GM19025 (cell line): ENCODE measurements at regions not wholly inside any gene's neighbourhood (a gene's known extent, or its start where the extent isn't known, plus 50 kb on each side); places are given as distances from the start of the nearest gene placed in this dataset.
"Not testable (repeated sequence)": the region's sequence is repeated elsewhere in the genome, so short reads cannot be mapped to it uniquely, and the experiment has no call there.

Experiments
- ATAC-seq: cut with Tn5 transposase; IDR thresholded peaks from one replicate; pipeline ENCODE4 v1.9.1; 2021; ENCODE audit warnings: mild to moderate bottlenecking, low read depth, moderate library complexity; ENCODE audit not compliant: unreplicated experiment

DNA sequence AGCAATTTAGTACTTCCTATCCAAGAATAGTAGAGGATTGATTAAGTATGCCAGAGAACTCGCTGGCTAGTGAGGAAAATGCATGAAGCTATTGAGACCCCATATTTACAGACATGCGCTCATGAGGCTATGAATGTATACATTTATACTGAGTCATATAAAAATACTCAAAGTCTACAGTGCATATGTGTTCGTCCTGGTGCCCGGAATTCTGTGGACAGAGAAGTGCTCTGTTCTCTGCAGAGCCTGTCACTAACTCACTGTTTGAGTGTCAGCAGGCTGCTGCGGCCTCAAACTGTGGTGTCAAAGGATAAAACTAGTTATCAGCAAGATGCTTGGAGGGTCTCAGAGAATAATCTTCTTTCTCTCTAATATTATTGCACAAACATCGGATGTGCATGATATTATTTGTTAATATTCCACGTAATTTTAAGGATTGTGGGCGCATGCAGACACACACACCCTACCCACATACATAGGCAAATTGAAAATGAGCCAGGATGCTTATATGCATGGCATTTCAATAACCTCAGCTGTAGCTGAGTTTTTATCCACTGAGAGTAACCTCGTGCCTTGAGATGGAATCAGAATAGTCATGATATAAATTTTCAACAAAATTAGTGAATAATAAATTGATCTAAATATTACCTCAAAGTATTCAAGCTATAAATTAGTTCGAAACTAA is 50.0 kb upstream of the TSC22D2 start:
- ATAC-seq, result no peak

DNA sequence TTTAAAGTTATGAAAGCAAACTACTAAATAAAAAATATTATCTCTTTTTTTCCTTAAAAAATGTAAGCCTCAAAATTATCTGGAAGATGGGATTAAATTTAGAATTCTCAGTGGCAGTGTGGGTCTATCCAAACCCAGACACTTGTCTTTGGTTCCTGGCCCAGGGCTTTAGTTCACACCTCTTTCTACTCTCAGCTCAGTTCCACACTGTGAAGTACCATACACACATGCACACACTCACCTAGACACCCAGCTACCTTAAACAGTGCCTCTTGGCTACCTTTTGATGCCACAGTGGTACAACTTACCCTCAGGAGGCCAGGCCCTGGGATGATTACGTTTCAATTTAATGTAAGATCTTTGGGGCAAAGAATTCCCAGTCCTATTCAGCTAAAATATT is 51.0 kb upstream of the TSC22D2 start:
- ATAC-seq, result no peak

DNA sequence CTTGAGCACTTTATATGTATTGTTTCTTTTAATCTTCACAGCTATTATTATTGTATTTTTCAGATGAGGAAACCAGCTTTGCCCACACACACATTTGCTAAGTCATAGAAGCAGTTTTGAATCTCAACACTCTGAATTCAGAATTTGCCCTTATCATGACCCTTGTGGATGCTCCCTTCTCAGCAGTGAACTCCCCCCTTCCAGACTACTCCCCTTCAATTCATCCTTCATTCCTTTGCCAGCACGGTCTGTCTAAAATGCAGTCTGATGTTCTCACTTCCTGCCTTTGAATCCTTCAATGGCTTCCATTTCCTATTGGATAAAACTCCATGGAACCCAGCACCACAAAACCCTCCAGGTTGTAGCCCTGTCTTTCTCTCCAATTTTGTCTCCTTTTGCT is 52.5 kb upstream of the TSC22D2 start:
- ATAC-seq, result no peak

DNA sequence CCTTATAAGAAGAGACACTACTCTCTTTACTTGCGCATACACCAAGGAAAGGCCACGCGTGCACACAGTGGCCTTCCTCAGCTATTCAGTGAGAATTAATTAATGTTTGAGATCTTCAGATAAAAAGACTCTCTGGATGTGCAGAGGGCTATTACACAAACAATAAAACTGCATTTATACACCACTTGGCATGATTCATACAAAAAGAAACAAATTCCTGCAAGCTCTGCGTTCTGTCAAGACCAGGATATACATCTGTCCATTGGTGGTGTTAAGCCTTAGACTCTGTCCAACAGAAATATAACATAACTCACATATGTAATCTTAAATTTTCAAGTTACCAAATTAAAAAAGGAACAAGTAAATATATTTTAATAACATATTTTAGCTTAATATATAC is 55.2 kb upstream of the TSC22D2 start:
- ATAC-seq, result no peak

DNA sequence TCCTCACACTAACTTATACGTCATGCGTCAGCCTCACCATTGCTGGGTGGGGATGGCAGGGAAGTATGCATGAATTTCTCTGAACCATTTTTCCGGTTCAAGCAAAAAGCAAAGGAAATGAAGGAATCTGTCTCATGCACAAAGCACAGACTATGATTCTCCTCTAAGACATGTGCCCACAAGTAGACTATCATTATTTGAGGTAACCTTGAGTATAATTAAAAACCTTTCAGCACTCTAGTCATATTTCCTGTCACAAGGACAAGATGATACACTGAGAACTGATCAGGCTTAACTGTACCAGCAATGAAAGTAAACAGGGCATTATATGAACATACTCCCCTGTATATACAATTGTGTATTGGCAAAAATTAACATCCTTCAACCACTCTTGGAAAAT is 56.7 kb upstream of the TSC22D2 start:
- no peak for ATAC-seq

DNA sequence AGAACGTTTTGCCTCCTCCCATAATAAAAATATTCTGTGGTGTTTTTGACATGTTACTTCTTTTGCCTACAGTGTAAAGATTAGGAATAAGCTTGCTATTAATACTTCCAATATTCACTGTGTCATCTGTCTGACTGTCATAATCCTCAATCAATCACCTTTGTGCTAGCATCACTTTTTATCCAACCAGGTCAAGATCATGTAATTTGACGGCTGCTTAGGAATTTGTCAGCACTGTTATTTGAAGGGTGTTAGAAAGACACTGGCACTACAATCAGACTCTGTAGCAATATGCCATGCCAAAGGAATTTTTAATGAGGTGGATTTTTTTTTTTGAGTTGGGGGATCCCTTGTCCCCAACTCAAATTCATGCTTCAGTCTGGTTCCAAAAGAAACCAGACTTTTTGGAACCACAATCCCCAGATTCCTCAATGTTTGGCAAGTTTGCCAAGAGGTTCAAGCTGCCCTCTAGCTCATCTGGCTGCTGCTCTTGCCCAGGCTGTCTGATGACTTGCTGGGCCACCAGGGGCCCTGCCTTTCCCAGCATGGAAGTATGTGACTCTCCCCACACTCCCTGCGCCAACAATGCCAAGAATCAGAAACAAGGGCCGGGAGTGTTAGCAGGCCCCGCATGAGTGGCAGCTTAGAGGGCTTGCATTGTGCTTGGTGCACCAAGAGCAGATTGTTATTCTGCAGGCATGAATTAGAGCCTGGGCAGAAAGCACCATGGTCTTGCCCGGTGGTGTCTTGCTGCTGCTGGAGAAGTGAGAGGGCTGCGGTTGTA is 58.6 kb upstream of the TSC22D2 start:
- ATAC-seq, result no peak

DNA sequence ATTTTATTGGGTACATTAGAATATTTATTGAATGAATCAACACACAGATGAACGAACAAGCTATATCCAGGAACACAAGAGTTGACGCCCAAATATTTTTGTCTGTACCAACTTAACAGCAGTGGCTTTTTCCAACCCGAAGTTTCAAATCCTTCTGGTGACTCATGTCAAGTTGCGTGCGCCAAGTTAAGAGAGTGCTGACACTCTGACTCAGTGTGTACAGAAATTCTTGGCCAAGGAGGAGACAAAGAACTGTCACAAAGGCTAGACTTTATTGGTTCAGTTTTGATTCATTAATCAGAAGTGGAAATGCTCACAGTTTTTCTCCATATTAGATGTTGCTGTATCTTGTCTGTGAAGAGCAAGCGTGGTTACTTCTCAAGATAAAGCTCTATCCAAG is 59.6 kb upstream of the TSC22D2 start:
- no peak for ATAC-seq

DNA sequence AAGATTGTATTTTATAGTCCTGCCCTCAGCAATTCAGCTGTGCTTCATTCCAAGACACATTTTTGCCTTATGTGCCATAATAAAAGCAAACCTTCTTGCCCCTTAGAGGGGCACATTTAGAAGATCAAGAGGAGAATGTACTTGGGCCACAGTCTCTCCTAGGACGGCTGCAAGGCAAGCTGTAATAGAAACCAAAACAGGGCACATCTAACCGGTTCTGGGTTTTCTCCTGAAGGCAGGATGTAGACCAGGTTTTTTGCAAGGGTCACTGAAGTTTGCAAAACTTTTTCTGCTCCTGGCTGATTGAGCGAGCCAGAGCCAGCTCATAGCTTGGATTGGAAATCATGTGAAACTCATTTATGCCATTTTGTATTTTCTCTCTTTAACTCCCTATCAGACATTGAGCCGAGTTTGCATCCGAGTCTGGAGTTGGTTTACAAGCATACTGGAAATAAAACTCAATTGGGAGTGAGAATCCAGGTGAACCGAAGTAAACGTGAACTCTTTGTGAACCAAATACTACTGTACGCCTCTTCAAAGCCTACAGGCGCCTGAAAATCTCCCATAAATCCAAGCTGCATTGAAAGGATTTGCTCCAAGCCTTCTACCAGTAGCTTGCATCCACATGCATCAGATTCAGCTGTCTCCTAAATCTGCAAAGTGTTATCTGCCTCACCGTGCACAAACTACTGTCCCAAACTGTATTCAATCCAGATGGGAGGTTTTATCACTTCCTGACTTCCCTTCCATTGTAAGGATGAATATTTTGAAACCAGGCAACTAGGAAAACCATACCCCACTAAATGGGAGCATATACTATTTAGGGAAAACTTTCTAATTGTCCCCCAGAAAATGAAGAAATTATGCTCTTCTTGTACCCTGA is 60.9 kb upstream of the TSC22D2 start:
- no peak for ATAC-seq

DNA sequence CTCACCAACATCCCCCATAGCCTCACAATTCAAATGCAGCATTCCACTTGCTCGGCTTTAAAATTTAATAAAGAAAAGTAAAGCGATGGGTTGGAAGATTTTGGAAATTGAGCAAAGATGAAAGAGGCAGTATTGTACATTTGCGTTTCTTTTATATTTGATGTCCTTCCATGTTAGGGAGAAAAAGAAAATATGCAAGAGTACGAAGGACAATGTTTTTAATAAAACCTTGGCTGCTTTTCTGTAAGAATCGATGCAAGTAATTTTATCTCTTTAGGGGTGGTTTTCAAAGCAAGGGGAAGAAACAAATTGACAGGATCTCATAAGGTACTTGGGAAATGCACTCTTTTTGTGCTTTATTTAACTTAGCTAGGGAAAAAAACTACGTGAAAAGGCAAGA is 61.8 kb upstream of the TSC22D2 start:
- ATAC-seq, result no peak

DNA sequence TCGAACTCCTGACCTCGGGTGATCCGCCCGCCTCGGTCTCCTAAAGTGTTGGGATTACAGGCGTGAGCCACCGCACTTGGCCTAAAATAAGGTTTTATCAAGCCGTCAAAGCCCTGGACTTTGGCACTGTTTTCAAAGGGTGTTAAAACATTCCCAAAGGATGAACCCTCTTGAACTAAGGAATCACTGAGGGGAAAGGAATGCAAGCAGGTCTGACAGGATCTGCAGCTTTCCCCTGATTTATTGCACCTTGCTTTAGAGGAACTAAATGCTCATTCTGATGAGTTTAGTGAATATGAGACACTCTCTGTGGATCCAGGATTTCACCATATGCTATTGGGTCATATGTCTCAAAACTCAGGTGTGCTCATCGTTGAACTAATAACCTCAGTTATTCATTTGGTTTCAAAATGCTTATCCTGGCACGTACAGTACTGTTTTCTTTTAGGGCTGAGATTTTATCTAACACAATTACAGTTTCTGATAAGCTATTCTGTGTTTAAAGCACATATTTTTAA is 63.0 kb upstream of the TSC22D2 start:
- no peak for ATAC-seq

DNA sequence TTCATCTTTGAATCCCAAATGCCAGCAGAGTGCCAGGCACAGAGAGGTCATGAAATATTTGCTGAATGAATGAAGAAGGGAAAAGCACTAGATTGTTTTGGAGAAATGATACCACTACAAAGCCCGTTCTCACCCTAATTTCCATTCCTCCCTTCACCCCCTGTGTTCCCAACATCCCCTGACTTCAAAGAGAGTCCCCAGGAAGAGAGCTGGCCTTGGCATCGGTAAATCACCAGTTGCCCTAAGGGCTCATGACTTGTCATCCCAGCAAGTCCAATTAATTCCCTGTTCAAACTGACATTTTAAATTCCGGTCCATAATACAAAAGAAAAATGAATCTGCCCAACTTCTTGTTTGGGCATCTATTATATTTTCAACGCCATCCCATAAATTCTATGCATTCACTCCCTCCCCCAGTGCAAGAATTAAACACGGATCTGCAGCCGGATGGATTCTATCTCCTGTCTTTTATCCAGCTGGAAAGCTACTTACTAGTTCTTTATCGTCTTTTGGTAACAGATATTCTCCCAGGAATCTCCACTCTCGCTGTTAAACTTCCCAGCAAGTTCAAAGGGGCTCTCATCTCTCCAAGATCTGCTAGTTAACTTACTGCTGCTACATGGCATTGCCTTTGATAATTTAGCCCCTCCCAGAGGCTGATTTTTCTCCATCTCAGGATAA is 63.9 kb upstream of the TSC22D2 start:
- ATAC-seq, result no peak

DNA sequence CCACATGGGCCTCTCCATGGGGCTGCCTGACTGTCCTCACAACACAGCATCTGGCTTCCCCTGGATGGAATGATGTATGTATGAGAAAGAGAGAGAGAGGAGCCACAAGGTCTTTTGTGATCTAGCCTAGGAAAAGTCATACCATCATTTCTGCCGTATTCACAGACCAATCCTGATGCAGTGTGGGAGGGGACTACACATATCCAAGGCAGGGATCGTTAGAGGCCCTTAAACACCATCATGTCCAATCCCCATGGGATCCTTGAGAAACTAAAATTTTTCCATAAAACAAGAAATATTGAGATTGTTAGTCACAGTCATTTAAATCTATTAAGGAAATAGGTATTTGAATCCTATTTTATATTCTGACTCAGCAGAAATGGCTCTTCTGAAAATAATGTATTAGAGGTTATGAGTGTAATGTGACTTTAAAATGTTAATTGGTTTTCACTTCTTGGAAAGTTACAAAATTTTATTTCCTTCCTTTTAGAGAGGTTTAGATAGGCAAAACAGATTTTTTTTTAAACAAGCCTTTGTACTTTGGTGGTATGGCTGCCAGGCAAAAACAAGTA is 65.1 kb upstream of the TSC22D2 start:
- no peak for ATAC-seq

DNA sequence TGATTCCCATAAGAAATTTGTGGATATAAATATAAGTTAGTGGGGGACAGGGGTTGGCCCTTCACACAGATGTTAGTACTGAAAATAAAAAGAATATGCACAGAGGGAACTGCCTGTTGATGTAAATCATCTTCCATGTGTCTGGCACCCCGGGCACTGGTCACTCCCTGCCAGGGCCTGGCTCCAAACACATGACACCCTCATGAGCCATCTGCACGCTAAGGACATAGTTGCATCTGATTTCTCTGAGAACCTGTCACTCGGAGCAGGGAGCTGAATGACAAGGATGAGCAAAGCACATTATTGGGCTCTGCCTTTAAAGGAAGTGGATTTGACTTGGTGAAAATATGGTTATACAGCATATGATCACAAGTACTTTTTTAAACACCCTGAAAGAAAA is 66.2 kb upstream of the TSC22D2 start:
- no peak for ATAC-seq

DNA sequence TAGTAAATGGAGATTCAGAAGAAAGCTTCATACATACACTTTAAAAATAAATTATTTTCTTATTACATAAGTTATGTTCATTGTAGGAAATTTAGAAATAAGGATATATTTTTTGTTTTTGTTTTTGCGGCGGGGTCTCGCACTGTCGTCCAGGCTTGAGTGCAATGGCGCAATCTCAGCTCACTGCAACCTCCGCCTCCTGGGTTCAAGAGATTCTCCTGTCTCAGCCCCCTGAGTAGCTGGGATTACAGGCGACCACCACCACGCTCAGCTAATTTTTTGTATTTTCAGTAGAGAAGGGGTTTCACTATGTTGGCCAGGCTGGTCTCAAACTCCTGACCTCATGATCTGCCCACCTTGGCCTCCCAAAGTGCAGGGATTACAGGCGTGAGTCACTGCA is 71.7 kb upstream of the TSC22D2 start:
- not testable (repeated sequence) for ATAC-seq

DNA sequence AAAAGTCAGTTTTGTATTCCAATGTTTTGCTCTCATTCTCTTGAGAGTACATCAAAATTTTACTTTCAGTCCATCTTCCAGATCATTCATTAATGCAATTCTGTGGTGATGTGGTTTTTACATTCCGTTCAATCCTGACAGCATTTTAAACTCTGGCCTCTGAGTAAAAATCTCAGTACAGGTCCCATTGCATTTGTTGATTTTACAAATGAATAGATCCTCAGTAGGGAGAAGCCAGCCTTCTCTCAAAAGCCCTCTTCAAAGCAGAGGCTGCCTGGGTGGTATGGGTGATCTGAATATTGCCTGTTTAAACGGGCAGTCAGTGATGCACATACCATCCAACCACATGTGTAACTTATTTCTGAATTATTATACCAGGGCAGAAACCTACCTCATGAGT is 72.5 kb upstream of the TSC22D2 start:
- no peak for ATAC-seq

DNA sequence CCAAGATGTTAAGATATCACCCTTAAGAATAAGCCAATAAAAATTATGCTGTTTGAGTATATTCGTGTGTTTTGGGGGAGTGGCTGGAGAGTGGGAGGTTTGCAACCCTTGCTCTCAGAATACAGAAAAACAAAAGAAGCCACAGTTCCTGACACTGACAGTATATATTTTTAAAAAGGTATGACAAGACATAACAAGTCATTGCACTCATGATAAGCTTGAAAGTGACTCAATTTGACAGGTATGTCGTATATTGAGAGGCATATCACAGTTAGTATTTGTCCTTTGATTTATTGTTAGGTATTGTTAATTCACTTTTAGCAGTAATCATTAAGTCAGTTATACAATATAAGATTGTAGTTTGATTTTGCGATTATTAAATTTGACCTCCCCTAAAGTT is 73.1 kb upstream of the TSC22D2 start:
- ATAC-seq, result no peak

DNA sequence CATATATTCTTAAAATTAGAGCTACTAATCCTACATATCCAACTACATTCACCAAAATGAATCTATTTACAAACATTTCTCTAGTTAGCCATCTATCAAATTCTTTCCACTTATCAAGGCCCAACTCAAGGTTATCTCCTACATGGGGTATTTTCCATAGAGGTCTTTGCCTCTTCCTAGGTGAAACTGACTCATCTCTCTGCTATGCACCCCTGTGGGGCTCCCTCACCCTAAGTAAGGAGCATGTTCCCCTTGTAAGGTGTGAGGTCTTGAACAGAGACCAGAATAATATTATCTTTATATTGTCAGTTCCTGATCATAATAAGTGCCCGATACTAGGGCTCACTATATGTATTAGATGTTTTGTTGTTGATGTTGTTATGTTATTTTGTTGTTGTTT is 74.6 kb upstream of the TSC22D2 start:
- no peak for ATAC-seq

DNA sequence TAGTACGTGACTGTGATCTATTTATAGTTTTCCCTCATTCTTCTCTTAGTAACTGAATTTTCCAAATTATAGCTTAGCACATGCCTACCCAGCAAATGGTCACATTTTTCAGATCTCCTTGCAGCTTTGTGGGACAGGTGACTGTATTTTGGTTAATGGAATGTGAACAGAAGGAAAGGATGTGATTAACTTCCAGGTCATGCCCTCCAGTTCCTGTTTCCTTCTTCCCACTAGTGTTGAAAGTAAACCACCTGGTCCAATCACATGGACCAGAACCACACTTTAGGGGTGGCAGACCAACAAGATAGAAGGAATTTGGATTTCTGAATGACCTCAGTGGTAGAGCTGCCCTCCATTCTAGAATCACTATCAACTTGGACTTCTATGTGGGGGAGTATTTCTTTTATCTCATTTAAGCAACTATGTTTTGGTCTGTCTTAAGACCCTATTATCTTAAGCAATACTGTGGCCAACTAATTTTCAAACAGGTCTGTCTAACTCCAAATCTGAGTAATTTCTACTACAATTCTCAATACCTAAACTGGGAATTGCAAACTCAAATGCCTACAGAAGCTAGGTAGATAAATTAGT is 76.0 kb upstream of the TSC22D2 start:
- no peak for ATAC-seq

DNA sequence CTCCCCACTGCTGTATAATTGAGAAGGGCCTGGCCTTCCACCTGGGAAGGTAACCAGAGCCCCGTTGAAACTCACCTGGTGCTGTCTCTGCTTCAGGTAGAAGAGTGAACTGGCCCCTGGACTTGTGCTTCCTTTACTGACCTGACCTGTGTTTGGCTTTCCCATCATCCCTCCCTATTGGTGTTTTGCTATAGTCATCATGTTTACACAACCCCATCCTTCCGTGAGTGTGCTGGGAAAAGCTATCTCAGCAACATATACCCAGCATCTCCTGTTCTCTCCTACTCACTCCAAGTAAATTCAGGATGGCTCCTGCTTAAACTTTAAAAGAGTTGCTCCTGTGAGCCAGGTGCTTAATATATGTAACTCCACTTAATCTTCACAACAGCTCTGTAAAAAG is 77.2 kb upstream of the TSC22D2 start:
- no peak for ATAC-seq

DNA sequence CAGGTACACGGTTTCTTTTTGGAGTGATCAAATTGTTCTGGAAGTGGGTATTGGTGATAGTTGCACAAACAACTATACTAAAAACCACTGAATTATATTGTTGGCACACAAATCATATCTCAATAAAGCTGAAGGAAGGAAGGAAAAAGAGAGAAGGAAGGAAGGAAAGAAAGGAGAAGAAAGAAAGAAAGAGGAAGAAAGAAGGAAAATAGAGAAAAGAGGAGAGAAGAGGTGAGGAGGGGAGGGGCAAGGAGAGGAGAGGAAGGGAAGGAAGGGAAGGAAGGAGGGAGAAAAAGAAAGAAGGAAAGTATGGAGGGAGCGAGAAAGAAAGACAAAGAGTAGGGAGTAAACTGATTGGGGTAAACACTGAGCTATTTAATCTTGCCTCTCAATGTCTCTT is 77.9 kb upstream of the TSC22D2 start:
- ATAC-seq, result no peak
